A549 (cell line): ENCODE measurements at regions not wholly inside any gene's neighbourhood (a gene's known extent, or its start where the extent isn't known, plus 50 kb on each side); places are given as distances from the start of the nearest gene placed in this dataset.

Experiments
- BHLHE40 ChIP-seq: IDR thresholded peaks from 2 replicates; pipeline ENCODE4 v1.6.1; 2012; ENCODE audit warnings: low read depth, low read length, inconsistent platforms
- ESRRA ChIP-seq: fragments of 150-350 bp; IDR thresholded peaks from 2 replicates; pipeline ENCODE4 v1.6.1; 2014; ENCODE audit warnings: mild to moderate bottlenecking, low read length, borderline replicate concordance
- POLR2A ChIP-seq: IDR thresholded peaks from 2 replicates; pipeline ENCODE4 v1.6.1; 2012; ENCODE audit warnings: mild to moderate bottlenecking, low read length
- POLR2AphosphoS2 ChIP-seq: conservative IDR thresholded peaks from 2 replicates; pipeline ENCODE4 v1.6.1; 2012; ENCODE audit warnings: low read length, improper control_type of control experiment, inconsistent platforms
- RCOR1 ChIP-seq: fragments of 150-350 bp; IDR thresholded peaks from 2 replicates; pipeline ENCODE4 v1.6.1; 2014; ENCODE audit warnings: antibody characterized with exemption, low read length, low read depth
- SMC3 ChIP-seq: fragments of >200 bp; sonication (Bioruptor Twin); formaldehyde crosslinking; IDR thresholded peaks from 3 replicates; pipeline ENCODE4 v1.6.1; 2018; ENCODE audit warnings: inconsistent platforms
- SREBF2 ChIP-seq: fragments of 450-650 bp; IDR thresholded peaks from 2 replicates; pipeline ENCODE4 v1.6.1; 2014; ENCODE audit warnings: mild to moderate bottlenecking, moderate library complexity
- ZSCAN20 ChIP-seq: fragments of 250-450 bp; sonication (Bioruptor Pico); IDR thresholded peaks from 2 replicates; pipeline ENCODE4 v1.8.0; 2022; ENCODE audit warnings: mild to moderate bottlenecking, moderate library complexity
- TF ChIP-seq, protein P1 (sequence below): fragments of >200 bp; sonication (Bioruptor Twin); formaldehyde crosslinking; IDR thresholded peaks from 3 replicates; pipeline ENCODE4 v1.5.1; 2016
- TF ChIP-seq, protein P2 (sequence below): fragments of >200 bp; sonication (Bioruptor Twin); formaldehyde crosslinking; IDR thresholded peaks from 3 replicates; pipeline ENCODE4 v1.6.1; 2016
- TF ChIP-seq, protein P3 (sequence below): fragments of 450-650 bp; IDR thresholded peaks from 2 replicates; pipeline ENCODE4 v1.6.1; 2014; ENCODE audit warnings: antibody characterized with exemption

DNA sequence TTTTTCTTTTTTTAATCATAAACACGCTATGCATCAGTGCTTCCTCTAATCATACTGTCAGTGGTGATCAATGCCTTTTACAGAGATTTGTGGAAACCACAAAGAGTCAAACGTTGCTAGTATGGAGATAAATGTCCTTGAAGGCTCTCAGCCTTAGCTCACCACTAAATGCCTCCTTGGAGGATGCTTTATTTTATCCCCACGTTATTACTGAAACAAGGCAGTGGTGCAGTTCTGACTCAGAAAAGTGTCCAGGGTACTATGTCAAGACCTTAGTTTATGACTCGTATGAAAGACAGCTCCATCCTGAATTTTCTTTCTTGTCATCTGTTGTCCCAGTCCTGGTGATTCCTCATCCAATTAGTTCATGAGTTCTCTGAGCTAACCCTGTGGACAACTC, 1146.7 kb downstream of the IGSF11 start:
- TF ChIP-seq, protein P1, sequence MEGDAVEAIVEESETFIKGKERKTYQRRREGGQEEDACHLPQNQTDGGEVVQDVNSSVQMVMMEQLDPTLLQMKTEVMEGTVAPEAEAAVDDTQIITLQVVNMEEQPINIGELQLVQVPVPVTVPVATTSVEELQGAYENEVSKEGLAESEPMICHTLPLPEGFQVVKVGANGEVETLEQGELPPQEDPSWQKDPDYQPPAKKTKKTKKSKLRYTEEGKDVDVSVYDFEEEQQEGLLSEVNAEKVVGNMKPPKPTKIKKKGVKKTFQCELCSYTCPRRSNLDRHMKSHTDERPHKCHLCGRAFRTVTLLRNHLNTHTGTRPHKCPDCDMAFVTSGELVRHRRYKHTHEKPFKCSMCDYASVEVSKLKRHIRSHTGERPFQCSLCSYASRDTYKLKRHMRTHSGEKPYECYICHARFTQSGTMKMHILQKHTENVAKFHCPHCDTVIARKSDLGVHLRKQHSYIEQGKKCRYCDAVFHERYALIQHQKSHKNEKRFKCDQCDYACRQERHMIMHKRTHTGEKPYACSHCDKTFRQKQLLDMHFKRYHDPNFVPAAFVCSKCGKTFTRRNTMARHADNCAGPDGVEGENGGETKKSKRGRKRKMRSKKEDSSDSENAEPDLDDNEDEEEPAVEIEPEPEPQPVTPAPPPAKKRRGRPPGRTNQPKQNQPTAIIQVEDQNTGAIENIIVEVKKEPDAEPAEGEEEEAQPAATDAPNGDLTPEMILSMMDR, result no peak
- TF ChIP-seq, protein P2, sequence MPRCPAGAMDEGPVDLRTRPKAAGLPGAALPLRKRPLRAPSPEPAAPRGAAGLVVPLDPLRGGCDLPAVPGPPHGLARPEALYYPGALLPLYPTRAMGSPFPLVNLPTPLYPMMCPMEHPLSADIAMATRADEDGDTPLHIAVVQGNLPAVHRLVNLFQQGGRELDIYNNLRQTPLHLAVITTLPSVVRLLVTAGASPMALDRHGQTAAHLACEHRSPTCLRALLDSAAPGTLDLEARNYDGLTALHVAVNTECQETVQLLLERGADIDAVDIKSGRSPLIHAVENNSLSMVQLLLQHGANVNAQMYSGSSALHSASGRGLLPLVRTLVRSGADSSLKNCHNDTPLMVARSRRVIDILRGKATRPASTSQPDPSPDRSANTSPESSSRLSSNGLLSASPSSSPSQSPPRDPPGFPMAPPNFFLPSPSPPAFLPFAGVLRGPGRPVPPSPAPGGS, result no peak
- TF ChIP-seq RCOR1, result no peak
- TF ChIP-seq BHLHE40, result no peak
- no peak for TF ChIP-seq POLR2AphosphoS2
- no peak for TF ChIP-seq POLR2A
- no peak for TF ChIP-seq SREBF2
- no peak for TF ChIP-seq ZSCAN20 (CRISPR knock-in tag)
- TF ChIP-seq, protein P3, sequence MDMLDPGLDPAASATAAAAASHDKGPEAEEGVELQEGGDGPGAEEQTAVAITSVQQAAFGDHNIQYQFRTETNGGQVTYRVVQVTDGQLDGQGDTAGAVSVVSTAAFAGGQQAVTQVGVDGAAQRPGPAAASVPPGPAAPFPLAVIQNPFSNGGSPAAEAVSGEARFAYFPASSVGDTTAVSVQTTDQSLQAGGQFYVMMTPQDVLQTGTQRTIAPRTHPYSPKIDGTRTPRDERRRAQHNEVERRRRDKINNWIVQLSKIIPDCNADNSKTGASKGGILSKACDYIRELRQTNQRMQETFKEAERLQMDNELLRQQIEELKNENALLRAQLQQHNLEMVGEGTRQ, result no peak
- no peak for TF ChIP-seq ESRRA
- TF ChIP-seq SMC3, result no peak
